Stimulated activated CD4-positive, alpha-beta T cell treated with anti-CD3 and anti-CD28 coated beads, Interleukin-1b, Interleukin-23, amount 100 ng/mL, for 24 hours (primary cell): ENCODE measurements at regions not wholly inside any gene's neighbourhood (a gene's known extent, or its start where the extent isn't known, plus 50 kb on each side); places are given as distances from the start of the nearest gene placed in this dataset.

ENCODE experiments used
- DNase-seq, 4 experiments: peaks; one replicate each; pipeline ENCODE4 v3.0.0-alpha.2; 2020; ENCODE audit warnings: low read depth in 4 of 4, low spot score in 1 of 4

DNA sequence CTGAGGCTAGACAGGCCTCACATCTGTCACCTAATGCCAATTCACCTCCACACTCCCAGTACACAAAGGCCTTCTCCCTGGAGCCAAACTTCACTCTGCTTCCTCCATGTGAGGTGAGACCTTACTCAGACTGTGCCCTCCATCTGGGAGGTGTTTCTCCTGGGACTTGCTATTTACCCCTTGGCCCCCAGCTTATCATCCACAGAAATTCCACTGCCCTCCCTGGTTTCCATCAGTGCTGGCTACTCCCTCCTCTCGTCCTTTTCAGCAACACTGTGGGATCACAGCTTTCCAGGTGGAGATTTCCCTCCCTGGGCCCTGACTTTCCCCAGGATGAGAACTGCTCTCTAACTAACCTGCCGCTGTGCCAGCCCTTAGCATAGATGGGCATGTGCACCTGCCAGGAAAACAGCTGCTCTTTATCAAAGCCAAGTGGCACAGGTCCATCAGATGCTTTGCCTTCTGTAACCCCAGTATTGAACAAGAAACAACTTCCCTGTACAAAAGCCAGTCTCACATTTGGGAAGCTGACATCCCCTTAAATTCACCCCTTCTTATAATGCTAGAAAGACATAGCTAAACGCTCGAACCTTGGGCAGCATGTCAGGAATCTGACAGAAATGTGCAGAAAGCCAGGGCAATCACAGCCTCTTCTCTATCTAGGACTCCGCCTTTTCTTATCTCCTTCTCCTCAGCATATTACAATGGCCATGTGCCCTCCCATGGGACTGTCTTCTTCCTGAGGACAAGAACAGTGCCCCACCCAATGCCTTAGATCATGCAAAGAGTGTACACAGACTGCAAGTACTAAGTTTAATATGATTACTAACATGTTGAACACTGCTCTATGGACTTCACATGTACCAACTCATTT lies 535.5 kb upstream of the ID2 start:
- DNase-seq, result no peak

- DNase-seq, result no peak
These were observed 533.4 kb upstream of the ID2 start for GRCh38 chr2:8148260-8149006.

DNA sequence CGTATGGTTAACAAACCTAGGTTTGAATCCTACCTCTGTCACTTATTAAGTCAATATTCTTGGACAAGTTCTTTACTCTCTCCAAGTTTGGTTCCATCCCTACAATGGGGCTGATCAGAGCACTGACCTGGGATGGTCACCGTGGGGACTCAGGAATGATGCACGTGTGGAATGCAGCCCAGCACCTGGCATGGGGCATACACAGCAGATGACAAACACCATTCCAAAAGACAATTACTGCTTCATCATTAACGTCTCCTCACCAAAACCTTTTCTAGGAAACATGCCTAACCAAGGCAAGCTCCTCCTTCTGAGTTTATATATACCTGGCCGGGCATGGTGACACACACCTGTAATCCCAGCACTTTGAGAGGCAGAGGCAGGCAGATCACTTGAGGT lies 532.9 kb upstream of the ID2 start:
- DNase-seq, result no peak

- no peak for DNase-seq
These were observed 531.8 kb upstream of the ID2 start for GRCh38 chr2:8149985-8150539.

DNA sequence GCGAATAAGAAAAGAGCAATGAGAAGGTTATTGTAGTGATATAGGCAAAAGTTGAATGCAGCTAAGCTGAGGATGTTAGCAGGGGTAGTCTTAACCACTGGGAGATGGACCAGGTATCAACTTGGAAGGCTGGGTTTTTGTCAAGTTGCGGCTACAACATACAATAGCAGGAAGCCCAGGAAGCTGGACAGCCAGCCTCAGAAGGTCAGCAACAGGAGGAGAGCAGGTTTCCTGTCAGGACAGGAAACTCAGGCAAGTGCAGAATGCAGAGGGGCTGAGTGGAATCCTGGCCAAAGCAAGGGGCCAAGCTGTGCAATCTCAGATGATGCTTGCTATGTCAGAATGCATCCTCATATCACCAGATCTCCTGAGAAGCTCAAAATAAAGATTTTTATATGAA lies 530.0 kb upstream of the ID2 start:
- no peak for DNase-seq

DNA sequence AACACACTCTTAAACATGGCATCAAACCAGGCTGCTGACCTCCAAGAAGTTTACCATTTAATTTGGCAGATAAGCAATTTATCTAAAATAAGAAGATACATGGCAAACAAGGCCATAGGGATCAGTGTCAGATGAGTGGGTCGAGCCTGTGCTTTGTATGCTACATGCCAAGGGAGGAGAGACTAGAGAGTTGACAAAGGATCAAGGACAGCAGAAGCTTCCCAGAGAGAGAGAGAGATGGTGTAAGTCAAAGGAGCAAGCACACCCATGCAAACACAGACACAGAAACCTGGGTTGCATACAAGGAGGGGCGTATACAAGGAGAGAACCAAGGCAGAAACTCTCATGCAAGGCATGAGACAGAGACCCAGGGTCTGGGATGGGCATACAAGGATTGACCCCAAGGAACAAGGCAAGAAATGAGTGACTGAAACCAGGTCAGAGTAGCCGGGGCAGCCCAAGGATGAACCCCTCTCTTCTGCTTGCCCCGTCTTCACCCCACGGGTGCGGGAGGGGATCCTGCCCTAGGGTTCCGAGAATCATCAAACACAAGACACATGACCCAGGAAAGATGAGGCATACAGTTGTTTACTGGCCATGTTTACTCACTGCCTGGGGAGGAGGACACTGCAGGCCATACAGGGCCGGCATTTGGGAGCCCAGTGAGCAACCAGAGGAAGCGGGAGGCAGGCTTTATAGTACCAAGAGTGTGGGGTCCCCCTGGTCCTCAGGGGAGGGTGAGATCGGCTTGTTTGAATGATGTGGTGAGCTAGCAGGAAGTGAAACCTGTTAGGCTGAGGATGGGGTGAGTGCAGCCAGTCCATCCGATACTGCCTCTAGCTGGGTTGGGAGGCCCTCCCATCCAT lies 529.2 kb upstream of the ID2 start:
- no peak for DNase-seq

DNA sequence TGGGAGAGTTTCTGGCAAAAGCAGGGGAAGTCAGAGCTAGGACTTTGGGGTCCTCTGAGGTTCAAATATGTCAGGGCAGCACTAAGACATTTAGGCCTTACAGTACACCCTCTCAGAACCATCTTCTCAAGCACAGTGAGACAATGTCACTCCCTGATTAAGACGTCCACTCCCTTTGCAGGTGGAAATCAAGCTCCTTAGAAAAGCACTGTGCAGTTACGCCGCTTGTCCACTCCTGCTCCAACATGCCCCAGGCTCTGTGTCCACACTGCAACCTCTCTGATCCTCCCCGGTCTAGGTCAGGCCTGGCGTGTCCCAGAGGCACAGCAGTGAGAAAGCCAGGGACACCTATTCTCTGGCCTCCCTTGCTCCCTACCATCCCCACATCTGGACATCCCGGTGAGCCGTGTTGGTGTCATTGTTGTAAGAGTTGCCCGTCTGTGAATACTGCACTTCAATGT lies 528.6 kb upstream of the ID2 start:
- no peak for DNase-seq

DNA sequence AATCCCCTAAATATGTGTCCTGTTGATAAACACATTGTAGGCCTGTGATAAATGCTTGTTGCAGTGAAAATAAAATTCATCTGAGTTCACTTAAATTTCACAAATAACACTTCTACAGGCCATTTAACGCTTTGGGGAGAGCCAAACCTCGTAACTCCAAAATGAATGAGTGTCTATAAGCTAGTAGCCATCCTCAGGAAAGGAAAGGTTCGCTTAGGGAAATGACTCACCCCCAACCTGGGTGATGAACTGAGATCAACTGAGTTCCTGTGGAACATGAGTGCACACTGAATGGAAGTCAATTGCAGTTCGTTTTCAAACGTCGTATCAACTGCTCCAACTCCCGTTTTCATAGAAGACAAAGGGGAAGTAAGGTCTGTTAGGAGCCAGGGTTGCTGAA lies 527.6 kb upstream of the ID2 start:
- DNase-seq, result no peak

DNA sequence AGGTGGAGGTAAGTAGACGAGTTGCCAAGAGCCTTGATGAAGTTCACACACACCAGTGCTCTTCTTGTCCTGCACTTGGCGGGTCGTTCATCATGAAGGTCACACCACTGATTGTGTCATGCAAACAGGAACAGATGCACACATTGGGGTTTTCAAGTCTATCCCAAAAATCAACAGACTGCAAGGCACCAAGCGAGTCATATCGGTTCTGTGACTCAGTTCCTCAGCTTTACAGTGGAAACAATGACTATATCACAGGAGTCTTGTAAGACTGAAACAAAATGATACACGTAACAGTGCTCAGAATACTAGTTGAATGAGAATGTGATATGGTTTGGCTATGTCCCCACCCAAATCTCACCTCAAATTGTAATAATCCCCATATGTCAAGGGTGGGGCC lies 526.9 kb upstream of the ID2 start:
- peak; percentile 10 to 27 (median 14) for DNase-seq

DNA sequence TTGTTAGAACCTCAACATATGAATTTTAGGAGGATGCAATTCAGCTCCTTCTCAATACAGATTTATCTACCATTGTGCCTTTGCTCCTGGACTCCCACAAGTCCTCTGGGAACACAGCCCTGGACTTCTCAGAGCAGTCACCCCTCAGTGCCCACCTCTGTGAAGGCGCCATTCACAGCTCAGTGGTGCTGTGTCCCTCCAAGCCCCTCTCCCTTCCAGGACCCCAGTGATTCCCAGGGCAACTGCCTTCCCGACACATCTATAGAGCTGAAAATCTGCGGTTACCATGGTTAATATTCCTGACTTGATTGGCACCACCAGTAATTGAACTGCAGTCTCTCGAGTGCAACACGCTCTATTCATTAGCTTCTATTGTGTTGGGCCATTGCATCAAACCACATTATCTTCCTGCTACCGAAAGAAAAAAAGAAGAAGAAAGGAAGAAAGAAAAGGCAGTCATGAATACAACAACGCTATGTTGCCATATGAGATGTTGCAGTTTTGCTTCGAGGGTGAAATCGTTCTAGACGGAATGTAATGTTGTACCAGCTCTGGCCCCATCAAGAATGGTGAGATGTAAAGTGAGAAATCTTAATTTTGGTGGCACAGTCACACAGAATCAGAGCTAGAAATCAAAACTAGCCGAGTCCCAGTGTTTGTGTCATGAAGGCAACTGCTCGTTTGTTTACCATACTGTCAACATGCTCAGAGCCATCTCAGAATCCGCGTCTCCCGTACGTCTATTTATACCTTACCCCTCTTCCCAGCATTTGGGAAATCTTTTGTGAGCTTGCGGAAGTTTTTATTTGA lies 524.0 kb upstream of the ID2 start:
- DNase-seq, result no peak

DNA sequence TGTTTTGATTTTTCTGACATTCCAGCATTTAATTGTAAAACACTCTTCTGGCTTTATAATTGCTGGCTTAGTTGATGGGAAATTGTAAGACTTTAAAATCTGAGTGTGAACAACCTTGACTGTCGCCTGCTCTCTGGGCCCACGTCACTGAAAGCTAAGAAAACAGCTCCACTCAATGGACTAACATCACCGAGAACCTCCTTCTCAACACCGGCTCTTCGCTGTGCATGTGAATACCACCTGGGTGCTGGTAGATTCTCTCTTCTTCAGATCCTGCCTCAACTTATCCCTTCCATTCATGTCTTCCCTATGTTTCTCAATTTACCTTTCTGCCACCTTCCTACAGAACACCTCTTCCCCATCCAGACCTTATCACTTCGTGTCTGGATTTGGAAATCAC lies 523.1 kb upstream of the ID2 start:
- no peak for DNase-seq

GRCh38 chr2:8159211-8159965 lies 522.5 kb upstream of the ID2 start:
- DNase-seq, result no peak

DNA sequence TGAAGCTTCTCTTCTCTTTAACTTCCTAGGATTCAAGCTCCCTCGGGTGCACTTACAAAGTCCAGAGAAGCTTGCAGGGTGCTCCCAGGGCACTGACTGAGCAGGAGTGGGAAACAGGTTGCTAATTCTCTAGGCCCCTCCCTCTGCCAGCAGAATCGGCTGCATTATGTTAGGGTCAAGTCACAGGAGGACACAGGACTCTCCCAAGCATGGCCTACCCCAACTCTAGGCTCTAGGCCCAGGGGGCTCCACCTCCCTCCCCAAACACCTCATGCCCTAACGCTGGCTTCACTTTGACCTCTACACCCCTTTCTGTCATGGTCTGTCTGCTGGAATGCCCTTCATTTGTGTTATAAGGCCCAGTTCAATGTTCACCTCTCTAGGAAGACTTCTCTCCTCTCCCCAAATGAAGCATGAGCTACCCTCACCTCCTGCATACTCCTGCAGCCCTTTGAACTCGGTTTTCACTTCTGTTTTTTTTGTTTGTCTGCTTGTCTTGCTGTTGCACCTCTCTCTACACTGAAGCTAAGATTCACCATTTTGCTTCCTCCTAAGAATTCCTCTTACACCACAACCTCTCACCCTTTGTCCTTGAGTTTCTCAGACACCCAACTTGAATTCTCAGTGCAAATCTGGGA lies 521.8 kb upstream of the ID2 start:
- no peak for DNase-seq

GRCh38 chr2:8160959-8161358 lies 520.9 kb upstream of the ID2 start:
- DNase-seq, result no peak

DNA sequence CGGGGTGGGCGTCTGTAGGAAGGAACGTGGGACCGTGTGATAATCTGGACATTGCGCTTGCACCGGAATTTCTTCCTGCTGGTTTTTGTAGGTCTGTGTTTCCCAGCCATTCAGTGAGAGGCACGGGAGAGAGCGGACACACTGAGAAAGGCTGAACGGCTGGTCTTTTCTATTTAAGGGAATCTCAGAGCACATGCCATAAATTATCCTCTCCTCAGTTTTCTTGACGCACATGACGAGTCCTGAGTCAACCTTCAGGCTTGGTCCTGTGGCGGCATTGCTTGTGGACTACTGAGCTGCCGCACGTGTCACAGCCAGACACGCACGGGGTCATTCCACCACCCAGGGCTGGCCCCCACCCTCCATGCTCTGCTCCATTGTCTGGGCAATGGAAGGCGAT lies 519.3 kb upstream of the ID2 start:
- no peak for DNase-seq

- DNase-seq, result no peak
These were observed 516.3 kb upstream of the ID2 start for GRCh38 chr2:8165550-8165949.

DNA sequence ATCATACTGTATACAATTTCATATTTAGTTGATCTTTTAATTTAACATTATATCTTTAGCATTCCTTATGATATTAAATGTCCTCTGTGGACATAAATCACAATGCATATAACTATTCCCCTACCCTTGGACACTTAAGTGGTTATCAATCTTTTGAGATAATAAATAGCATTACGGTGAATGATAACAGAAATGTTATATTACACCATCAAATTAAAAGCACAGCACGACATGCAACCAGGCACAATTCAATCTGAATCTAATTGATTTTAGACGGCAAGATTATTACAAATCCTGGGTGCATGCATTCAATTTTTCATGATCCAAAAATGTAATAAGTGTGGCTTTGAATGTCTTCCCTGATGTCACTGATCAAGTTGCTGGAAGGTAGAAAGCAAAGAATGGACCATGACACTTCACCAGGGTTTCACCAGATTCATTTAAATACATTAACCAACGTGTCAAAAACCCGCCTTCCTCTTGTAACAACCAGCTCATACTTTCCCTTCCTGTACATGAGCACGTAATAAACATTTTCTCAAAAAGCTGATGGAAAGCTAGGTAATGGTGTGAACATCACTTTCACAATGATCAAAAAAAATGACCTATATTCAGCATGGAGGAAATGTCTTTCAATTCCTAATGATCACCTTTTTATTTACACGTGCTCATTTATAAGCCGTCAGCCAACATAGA lies 513.7 kb upstream of the ID2 start:
- no peak for DNase-seq

DNA sequence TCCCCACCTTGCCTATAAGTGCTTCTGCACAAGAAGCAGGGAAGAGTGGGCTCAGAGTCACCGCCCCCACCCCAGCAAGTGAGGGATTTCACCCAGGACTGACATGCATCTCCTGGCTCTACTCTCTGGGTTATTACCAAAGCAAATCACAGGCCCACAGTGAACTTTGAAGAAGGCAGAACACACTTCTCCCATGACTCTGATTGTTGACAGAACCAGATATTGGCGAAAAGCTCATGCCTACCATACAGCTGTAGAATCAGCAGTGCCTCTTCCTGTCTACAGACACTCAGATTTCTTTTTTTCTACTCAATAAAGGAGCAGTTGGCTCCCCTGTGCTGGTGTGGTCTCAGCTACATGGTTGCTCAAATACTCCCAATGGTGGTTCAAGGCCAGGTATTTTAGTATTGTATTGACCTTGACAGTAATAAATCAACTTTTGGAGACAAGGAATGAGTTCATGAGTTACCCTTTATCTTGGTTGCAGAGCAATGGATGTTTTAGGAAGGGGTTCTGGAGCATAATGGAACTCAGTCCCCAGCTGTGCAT lies 512.9 kb upstream of the ID2 start:
- no peak for DNase-seq
